HG03175 (cell line): ENCODE measurements at regions not wholly inside any gene's neighbourhood (a gene's known extent, or its start where the extent isn't known, plus 50 kb on each side); places are given as distances from the start of the nearest gene placed in this dataset.
A peak's percentile ranks its signal among the peaks of the same experiment; 100 is the strongest.
"Not testable (repeated sequence)": the region's sequence is repeated elsewhere in the genome, so short reads cannot be mapped to it uniquely, and the experiment has no call there.

Experiments used
- ATAC-seq: cut with Tn5 transposase; IDR thresholded peaks from one replicate; pipeline ENCODE4 v1.9.1; 2021; ENCODE audit warnings: mild to moderate bottlenecking, moderate library complexity; ENCODE audit not compliant: unreplicated experiment

GRCh38 chr5:117131048-117131679 lies 556.5 kb upstream of the SEMA6A start:
- peak; percentile 74 for ATAC-seq

DNA sequence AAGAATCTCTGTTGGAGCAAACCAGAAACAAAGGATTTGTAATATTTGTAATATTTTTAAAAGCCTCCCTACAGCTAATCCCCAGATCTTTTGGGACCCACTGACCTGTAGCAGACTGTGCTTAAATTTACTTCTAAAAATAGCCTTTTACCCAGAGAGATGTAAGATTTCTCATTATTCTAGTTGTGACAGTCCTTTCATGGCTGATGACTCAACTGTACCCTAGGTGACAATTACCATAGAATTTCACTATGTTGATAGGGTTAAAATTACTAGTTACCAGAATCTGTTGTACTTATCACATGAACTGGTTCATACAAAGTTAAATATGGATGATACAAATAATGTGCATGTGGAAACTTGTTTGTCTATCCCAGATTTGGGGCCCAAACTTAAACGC lies 543.9 kb upstream of the SEMA6A start:
- no peak for ATAC-seq

DNA sequence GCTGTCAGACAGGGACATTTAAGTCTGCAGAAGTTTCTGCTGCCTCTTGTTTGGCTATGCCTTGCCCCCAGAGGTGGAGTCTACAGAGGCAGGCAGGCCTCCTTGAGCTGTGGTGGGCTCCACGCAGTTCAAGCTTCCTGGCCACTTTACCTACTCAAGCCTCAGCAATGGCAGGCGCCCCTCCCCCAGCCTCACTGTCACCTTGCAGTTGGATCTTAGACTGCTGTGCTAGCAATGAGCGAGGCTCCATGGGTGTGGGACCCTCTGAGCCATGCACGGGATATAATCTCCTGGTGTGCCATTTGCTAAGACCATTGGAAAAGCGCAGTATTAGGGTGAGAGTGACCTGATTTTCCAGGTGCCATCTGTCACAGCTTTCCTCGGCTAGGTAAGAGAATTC lies 542.7 kb upstream of the SEMA6A start:
- ATAC-seq = not testable (repeated sequence)

GRCh38 chr5:117110548-117110947 lies 535.9 kb upstream of the SEMA6A start:
- ATAC-seq = no peak

DNA sequence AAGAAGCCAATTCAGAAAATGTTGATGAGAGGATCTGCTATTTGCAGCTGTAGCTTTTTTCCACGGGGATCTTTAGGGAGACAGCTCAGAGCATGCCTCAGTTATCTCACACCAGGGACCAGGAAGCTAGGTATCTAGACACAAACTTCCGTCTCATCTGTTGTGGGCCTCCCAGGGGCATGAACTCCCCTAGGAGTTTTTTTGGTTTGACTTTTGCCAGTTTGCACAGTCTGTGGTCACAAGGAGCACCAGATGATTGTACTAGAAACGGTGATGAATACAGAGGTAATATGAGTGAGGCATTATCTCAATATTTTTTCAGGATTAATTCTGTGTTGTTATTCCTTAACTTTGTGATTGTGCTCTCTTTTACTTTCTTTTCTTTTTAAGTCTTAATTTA lies 533.2 kb upstream of the SEMA6A start:
- no peak for ATAC-seq

- no peak for ATAC-seq
Measured at GRCh38 chr5:117103703-117104102, 529.1 kb upstream of the SEMA6A start.

DNA sequence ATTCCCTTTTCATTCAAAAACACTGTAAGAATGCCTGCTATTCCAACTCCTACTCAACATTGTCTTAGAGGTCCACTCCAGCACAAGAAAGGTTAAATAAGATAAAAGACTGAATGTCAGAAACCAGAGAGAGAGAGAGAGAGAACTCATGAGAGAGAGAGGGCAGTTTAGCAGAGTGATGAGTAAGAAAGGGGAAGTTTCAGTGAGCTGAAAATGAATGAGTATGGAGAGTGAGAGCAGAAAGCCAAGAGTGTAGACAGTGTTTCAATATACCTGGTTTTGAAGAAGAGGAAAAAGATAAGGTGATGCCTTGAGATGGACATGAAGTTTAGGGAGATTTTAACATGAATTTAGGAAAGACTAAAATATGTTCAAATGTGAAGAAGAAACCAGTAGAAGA lies 528.0 kb upstream of the SEMA6A start:
- no peak for ATAC-seq

DNA sequence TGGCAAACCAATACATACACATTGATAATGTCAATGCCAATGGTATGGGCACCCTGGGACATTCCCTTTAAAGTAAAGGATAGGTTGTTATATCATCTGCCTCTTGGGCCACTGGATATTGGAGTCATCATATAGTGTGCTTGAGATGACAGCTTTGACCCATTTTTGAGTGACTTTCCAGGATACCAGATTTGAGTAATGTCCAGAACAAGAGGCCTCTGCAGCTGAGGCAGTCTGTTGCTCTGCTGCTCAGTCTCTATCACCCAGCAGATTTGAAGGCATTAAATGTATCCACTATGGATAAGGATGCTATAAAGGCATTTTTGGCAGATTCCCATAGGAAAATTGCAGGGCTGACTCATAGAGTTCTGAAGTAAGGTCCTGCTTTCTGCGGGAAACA lies 525.6 kb upstream of the SEMA6A start:
- ATAC-seq = no peak

DNA sequence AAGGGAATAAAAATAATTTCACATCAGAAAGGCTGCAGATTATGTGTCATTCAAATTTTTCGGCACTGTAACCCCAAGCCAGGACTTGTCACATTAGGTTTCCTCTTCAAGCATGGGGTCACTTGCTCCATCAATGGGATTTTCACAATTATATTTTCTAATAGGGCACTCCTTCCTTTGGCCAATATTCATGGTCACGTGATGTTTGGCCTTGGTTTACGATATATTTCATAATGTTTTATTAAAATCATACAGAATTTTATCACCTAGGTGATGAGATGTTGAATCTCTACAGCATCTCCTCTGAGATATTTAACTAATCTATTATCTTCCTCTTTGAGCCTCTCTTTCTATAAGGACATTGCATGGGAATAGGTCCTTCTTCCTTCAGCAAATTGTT lies 523.5 kb upstream of the SEMA6A start:
- ATAC-seq = no peak

- ATAC-seq = no peak
Measured at GRCh38 chr5:117095346-117096332, 521.0 kb upstream of the SEMA6A start.

GRCh38 chr5:117094114-117094815 lies 519.6 kb upstream of the SEMA6A start:
- no peak for ATAC-seq

DNA sequence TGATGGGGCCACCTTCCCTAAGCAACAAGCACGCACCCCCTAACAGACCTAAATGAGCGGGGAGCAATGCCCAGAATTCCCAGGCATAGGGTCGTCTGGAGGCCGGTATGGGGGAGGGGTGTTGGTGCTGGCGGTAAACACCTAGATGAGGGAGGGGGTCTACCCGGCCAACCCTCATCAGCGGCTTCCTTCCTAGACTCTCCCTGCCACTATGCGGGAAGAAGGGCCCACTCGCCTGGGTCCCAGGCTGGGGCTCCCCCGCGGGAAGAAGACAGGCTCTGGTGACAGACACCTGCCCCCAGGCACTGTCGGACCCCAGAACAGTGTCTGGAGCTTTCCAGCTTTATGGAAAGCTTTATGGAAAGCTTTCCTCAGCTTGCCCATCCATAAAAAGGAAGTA lies 519.0 kb upstream of the SEMA6A start:
- no peak for ATAC-seq

DNA sequence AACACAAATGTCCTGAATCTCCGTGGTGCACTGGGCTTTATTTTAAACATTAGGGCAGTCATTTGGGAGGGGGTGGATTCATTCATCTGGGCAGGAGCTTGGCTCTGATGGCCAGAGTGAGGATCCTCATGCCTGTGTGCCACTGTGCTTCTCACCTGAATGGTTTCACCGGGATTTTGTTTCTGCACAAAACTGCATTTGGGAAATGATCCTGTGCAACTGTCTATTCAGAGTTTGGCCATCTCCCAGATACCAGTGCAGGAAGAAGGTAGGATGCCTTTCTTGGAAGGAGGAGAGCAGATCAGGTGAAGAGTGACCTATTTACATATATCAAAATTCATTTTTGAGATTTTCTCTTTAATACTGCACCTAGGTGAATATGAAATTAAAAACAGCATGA lies 514.4 kb upstream of the SEMA6A start:
- ATAC-seq = no peak

GRCh38 chr5:117088176-117088575 lies 513.6 kb upstream of the SEMA6A start:
- no peak for ATAC-seq

GRCh38 chr5:117084067-117084466 lies 509.4 kb upstream of the SEMA6A start:
- no peak for ATAC-seq

DNA sequence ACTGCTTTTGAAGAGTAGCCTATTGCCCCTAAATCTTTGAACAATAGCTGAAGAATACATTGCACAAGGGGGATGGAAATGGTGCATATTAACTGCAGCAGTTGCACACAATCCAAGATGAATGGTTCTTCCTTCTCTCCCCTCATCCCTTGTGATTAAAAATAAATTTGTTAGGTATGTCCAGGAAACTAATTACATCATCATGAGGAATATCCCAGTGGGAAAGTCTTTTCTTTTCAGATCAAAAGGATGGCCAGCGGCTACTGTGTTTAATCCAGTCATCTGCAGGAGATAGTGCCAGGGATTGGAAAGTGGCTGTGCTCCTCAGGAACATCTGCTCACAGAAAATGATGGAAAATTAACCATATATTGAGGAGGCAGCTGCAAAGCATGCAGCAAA lies 508.4 kb upstream of the SEMA6A start:
- no peak for ATAC-seq

DNA sequence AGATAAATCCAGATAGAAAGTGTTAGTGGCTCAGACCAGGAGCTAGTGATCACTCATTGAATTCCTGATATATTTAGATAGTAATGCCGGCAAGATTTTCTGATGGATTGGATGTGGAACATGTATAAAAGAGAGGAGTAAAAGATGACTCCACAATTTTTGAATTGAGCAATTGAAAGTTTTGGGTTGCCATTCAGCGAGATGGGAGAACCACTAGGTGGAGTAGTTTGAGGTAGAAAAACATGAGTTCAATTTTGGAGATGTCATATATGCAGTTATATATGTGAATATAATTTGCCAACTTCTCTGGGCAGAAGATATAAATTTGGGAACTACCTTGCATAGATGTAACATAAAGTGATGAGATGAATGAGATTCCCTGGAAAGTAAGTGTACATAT lies 502.5 kb upstream of the SEMA6A start:
- no peak for ATAC-seq

GRCh38 chr5:117072439-117072838 lies 497.8 kb upstream of the SEMA6A start:
- no peak for ATAC-seq

DNA sequence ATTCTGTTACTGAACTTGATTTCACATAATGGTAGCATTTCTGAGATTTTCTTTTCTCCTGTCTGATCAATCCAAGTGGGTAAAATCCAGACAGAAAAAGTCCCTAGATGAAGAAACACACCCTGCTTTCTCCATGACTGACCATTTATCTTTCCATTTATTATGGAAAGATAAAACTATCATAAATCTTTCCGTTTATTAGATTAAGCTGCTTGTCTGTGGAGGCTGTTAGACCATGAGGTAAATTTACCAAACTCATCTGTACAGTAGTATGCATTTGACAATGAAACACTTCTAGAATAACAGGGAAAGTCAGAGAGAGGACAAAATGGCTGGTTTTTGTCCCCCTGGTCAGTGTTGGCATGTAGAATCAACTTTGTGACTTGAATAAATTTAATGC lies 491.2 kb upstream of the SEMA6A start:
- no peak for ATAC-seq

GRCh38 chr5:117065161-117065560 lies 490.5 kb upstream of the SEMA6A start:
- no peak for ATAC-seq

DNA sequence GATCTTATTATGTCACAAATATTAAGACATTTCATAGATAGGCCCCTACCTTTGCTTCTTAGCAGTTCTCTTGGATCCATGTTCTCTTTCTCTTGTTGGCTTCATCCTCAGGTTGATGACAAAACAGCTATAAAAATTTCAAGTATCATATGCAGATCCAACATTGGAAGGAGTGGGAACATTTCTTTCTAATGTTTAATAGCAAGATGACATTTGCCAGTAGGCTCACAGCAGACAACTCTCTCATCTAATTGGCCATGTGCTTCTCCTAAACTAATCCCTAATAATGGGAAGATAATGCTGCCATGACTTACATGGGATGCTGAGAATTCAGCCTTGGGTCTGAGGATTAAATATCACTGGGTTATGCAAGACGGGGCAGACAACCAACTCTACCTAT lies 485.5 kb upstream of the SEMA6A start:
- no peak for ATAC-seq

- no peak for ATAC-seq
Measured at GRCh38 chr5:117058740-117059139, 484.1 kb upstream of the SEMA6A start.
